ENCODE measurements at regions not wholly inside any gene's neighbourhood (a gene's known extent, or its start where the extent isn't known, plus 50 kb on each side); places are given as distances from the start of the nearest gene placed in this dataset.

- Histone ChIP-seq H3K4me1 (replicated peaks) (no peaks in the 10 kb centered on the region), H3K9me3 (no peaks in the 10 kb centered on the region), H3K36me3 (no peaks in the 10 kb centered on the region), H3K4me3 (no peak overlapping the region), H3K27ac (no peak overlapping the region), H3K27me3 (replicated peaks; ENCODE audit: insufficient read depth) (no peaks in the 10 kb centered on the region)
- intact Hi-C loops (cut with DNase I) = no loop called here
- TF ChIP-seq POLR2A (IDR thresholded peaks at IDR 0.05) (no peak), POLR2AphosphoS5 (IDR thresholded peaks at IDR 0.05) (no peak)
- TF ChIP-seq, protein P1, sequence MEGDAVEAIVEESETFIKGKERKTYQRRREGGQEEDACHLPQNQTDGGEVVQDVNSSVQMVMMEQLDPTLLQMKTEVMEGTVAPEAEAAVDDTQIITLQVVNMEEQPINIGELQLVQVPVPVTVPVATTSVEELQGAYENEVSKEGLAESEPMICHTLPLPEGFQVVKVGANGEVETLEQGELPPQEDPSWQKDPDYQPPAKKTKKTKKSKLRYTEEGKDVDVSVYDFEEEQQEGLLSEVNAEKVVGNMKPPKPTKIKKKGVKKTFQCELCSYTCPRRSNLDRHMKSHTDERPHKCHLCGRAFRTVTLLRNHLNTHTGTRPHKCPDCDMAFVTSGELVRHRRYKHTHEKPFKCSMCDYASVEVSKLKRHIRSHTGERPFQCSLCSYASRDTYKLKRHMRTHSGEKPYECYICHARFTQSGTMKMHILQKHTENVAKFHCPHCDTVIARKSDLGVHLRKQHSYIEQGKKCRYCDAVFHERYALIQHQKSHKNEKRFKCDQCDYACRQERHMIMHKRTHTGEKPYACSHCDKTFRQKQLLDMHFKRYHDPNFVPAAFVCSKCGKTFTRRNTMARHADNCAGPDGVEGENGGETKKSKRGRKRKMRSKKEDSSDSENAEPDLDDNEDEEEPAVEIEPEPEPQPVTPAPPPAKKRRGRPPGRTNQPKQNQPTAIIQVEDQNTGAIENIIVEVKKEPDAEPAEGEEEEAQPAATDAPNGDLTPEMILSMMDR (IDR thresholded peaks at IDR 0.05) = no peak
- 45% methylated on average over 15 of the region's 15 CpGs for WGBS
- DNase-seq (ENCODE audit: low spot score) = no peak
Observed at GRCh38 chr19:33938821-33939220, 142.2 kb downstream of the KCTD15 start.

DNA sequence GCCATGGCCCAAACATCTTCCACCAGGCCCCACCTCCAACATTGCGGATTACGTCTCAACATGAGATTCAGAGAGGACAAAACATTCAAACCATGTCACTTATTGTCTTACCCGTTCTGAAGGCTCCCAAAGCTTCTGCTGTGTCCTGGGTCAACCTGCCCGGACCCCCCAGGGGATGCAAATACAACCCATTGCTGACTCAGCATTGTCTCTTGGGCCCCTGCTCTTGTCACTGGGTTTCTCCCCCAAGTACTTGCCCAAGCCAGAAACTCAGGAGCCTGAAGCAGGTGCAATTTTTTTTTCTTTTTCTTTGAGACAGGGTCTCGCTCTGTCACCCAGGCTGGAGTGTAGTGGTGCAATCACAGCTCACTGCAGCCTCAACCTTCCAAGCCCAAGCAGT lies 144.5 kb downstream of the KCTD15 start:
- DNase-seq (ENCODE audit: low spot score) = no peak
- intact Hi-C loops (cut with DNase I) = no loop called here

DNA sequence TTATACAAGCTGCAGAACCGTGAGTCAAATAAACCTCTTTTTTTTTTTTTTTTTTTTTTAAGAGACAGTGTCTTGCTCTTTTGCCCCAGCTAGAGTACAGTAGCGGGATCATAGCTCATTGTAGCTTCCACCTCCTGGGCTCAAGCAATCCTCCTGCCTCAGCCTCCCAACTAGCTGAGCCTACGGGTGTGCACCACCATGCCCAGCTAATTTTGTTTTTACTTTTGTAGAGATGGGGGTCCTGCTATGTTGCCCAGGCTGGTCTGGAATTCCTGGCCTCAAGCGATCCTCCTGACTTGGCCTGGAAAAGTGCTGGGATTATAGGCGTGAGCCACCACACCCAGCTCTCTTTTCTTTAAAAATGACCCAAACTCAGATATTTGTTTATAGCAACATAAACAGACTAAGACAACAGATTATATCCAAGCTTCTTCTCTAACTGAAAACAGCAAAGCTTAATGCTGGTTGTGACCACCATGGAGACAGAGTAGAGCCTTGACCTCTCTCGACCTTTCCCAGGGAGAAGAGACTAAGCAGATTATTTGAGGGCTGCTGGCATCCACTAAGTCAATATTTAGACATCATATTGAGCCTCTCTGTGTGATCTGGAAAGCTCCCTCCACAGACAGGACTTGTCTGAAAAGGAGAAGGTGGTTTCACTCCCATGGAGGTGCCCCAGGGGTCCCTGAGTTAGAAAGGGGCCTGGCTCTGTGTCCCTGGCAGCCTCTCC lies 150.0 kb downstream of the KCTD15 start:
- intact Hi-C loops (cut with DNase I) = no loop called here
- H3K36me3 ChIP-seq = no peaks in the 10 kb centered on the region
- no peaks in the 10 kb centered on the region for H3K9me3 ChIP-seq
- H3K4me3 ChIP-seq = no peak overlapping the region
- no peak for DNase-seq (ENCODE audit: low spot score)
- no peaks in the 10 kb centered on the region for H3K27me3 ChIP-seq (replicated peaks; ENCODE audit: insufficient read depth)
- no peak overlapping the region for H3K27ac ChIP-seq
- H3K4me1 ChIP-seq (replicated peaks) = no peaks in the 10 kb centered on the region
- TF ChIP-seq, protein P1 (IDR thresholded peaks at IDR 0.05) = no peak
- TF ChIP-seq POLR2AphosphoS5 (IDR thresholded peaks at IDR 0.05) = no peak
- TF ChIP-seq POLR2A (IDR thresholded peaks at IDR 0.05) = no peak
- 84% methylated on average over 6 of the region's 6 CpGs for WGBS

More for the DNA sequence above, 144.5 kb downstream of the KCTD15 start:
- Histone ChIP-seq H3K27me3 (replicated peaks; ENCODE audit: insufficient read depth) (no peaks in the 10 kb centered on the region), H3K9me3 (no peaks in the 10 kb centered on the region), H3K27ac (no peak overlapping the region), H3K36me3 (no peaks in the 10 kb centered on the region), H3K4me1 (replicated peaks) (no peaks in the 10 kb centered on the region), H3K4me3 (no peak overlapping the region)
- WGBS = 75% methylated on average over 5 of the region's 5 CpGs
- TF ChIP-seq POLR2A (IDR thresholded peaks at IDR 0.05) (no peak), POLR2AphosphoS5 (IDR thresholded peaks at IDR 0.05) (no peak)
- TF ChIP-seq, protein P1 (IDR thresholded peaks at IDR 0.05) = no peak

GRCh38 chr19:33947265-33947964 lies 150.7 kb downstream of the KCTD15 start:
- DNase-seq (ENCODE audit: low spot score) = no peak
- H3K9me3 ChIP-seq = no peaks in the 10 kb centered on the region
- no peak overlapping the region for H3K27ac ChIP-seq
- H3K4me3 ChIP-seq = no peak overlapping the region
- intact Hi-C loops (cut with DNase I) = no loop called here
- no peak for TF ChIP-seq POLR2A (IDR thresholded peaks at IDR 0.05)
- TF ChIP-seq POLR2AphosphoS5 (IDR thresholded peaks at IDR 0.05) = no peak
- TF ChIP-seq, protein P1 (IDR thresholded peaks at IDR 0.05) = no peak
- H3K27me3 ChIP-seq (replicated peaks; ENCODE audit: insufficient read depth) = no peaks in the 10 kb centered on the region
- H3K36me3 ChIP-seq = no peaks in the 10 kb centered on the region
- no peaks in the 10 kb centered on the region for H3K4me1 ChIP-seq (replicated peaks)
- WGBS = 69% methylated on average over 5 of the region's 5 CpGs

Measured in prostate gland (tissue), 2 donors.